ENCODE measurements at regions not wholly inside any gene's neighbourhood (a gene's known extent, or its start where the extent isn't known, plus 50 kb on each side); places are given as distances from the start of the nearest gene placed in this dataset.

GRCh38 chr2:66968946-66969345, 428.2 kb upstream of the ETAA1 start:
- Histone ChIP-seq H3K27ac (ENCODE audit: insufficient read depth, low read depth, low read length) (no peak overlapping the region), H3K4me1 (ENCODE audit: control insufficient read depth, extremely low read depth, insufficient read depth, low read length) (no peaks in the 10 kb centered on the region), H3K4me2 (ENCODE audit: insufficient read depth, low read length) (no peak overlapping the region), H4K20me1 (replicated peaks; ENCODE audit: control insufficient read depth, extremely low read depth, insufficient read depth, low read length) (no peaks in the 10 kb centered on the region), H3K79me2 (ENCODE audit: control insufficient read depth, insufficient read depth, low read length) (no peaks in the 10 kb centered on the region), H3K27me3 (ENCODE audit: control insufficient read depth in 2 of 2, insufficient read depth in 2 of 2, low read length in 2 of 2) (no peaks in the 10 kb centered on the region), H3K4me3 (replicated peaks in 1 of 3; ENCODE audit: insufficient read depth in 1 of 3, low read depth in 1 of 3, low read length in 3 of 3) (no peak overlapping the region), H3K36me3 (ENCODE audit: control insufficient read depth in 2 of 2, extremely low read depth in 1 of 2, insufficient read depth in 2 of 2, low read length in 2 of 2) (no peaks in the 10 kb centered on the region), H3K9me3 (replicated peaks; ENCODE audit: control insufficient read depth, insufficient read depth, low read length) (no peaks in the 10 kb centered on the region), H3K9me1 (replicated peaks; ENCODE audit: control insufficient read depth, extremely low read depth, insufficient read depth, low read length) (no peaks in the 10 kb centered on the region), H3K9ac (replicated peaks; ENCODE audit: extremely low read depth, insufficient read depth, low read length) (no peak overlapping the region), H2AFZ (ENCODE audit: low read depth, low read length) (no peak overlapping the region)
- BruUV-seq (replicated peaks) = no TSS peak
- no peak for FAIRE-seq
- DNase-seq (ENCODE audit: low read depth, low spot score) = no peak
- intact Hi-C loops (cut with micrococcal nuclease) (loop anchor here (5.0 kb wide), 1 partner anchor 732 kb away; no protein-coding TSS in a partner anchor), dilution Hi-C loops (cut with MboI; ENCODE audit: extremely low pct_ligation_motif_present, low sequenced_read_pairs) (no loop called here)
- POLR2A ChIA-PET = no interaction called here
- TF ChIP-seq JUN (IDR thresholded peaks at IDR 0.05; ENCODE audit: borderline replicate concordance, insufficient read depth, insufficient read length, low read depth) (no peak), MYC (IDR thresholded peaks at IDR 0.05; ENCODE audit: low read depth, low read length) (no peak), CTCF (IDR thresholded peaks at IDR 0.05; ENCODE audit: extremely low read depth in 1 of 2, insufficient read depth in 1 of 2, low read depth in 1 of 2, low read length in 2 of 2) (no peak), FOS (IDR thresholded peaks at IDR 0.05; ENCODE audit: borderline replicate concordance, insufficient read depth, low read length) (no peak), POLR2AphosphoS5 (IDR thresholded peaks at IDR 0.05; ENCODE audit: insufficient read depth, low read depth, low read length) (no peak), GATA2 (IDR thresholded peaks at IDR 0.05; ENCODE audit: insufficient read depth, insufficient read length, low read depth, low read length) (no peak), POLR2A (IDR thresholded peaks at IDR 0.05; ENCODE audit: low read depth, low read length) (no peak), EZH2 (IDR thresholded peaks at IDR 0.05; ENCODE audit: borderline replicate concordance, low read depth, low read length, severe bottlenecking) (no peak), MAX (IDR thresholded peaks at IDR 0.05; ENCODE audit: insufficient read depth, insufficient read length) (no peak)
- CTCF ChIA-PET = interaction anchor here (0.6 kb wide), 1 partner anchor 553 kb away, joined by 3 read pairs; no protein-coding TSS in a partner anchor

Measured in endothelial cell of umbilical vein (primary cell).